ENCODE measurements at regions not wholly inside any gene's neighbourhood (a gene's known extent, or its start where the extent isn't known, plus 50 kb on each side); places are given as distances from the start of the nearest gene placed in this dataset.
A peak's percentile ranks its signal among the peaks of the same experiment; 100 is the strongest.

GRCh38 chr18:71873695-71874094 is 670.4 kb downstream of the CBLN2 start:
- H3K4me3 ChIP-seq (ENCODE audit: low read depth, low read length): no peak overlapping the region
- no peak for DNase-seq (ENCODE audit: low read depth)
- TF ChIP-seq, protein P1, sequence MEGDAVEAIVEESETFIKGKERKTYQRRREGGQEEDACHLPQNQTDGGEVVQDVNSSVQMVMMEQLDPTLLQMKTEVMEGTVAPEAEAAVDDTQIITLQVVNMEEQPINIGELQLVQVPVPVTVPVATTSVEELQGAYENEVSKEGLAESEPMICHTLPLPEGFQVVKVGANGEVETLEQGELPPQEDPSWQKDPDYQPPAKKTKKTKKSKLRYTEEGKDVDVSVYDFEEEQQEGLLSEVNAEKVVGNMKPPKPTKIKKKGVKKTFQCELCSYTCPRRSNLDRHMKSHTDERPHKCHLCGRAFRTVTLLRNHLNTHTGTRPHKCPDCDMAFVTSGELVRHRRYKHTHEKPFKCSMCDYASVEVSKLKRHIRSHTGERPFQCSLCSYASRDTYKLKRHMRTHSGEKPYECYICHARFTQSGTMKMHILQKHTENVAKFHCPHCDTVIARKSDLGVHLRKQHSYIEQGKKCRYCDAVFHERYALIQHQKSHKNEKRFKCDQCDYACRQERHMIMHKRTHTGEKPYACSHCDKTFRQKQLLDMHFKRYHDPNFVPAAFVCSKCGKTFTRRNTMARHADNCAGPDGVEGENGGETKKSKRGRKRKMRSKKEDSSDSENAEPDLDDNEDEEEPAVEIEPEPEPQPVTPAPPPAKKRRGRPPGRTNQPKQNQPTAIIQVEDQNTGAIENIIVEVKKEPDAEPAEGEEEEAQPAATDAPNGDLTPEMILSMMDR (IDR thresholded peaks at IDR 0.05; ENCODE audit: low read depth, low read length, missing control alignments): no peak

GRCh38 chr18:71865888-71866287 is 678.3 kb downstream of the CBLN2 start:
- TF ChIP-seq, protein P1 (IDR thresholded peaks at IDR 0.05; ENCODE audit: low read depth, low read length, missing control alignments): no peak
- no peak for DNase-seq (ENCODE audit: low read depth)
- no peak overlapping the region for H3K4me3 ChIP-seq (ENCODE audit: low read depth, low read length)

GRCh38 chr18:71850602-71851001 is 693.5 kb downstream of the CBLN2 start:
- TF ChIP-seq, protein P1 (IDR thresholded peaks at IDR 0.05; ENCODE audit: low read depth, low read length, missing control alignments): no peak
- no peak overlapping the region for H3K4me3 ChIP-seq (ENCODE audit: low read depth, low read length)
- DNase-seq (ENCODE audit: low read depth): no peak

GRCh38 chr18:71849407-71849806 is 694.7 kb downstream of the CBLN2 start:
- TF ChIP-seq, protein P1 (IDR thresholded peaks at IDR 0.05; ENCODE audit: low read depth, low read length, missing control alignments): peak; percentile 18
- no peak overlapping the region for H3K4me3 ChIP-seq (ENCODE audit: low read depth, low read length)
- DNase-seq (ENCODE audit: low read depth): no peak

DNA sequence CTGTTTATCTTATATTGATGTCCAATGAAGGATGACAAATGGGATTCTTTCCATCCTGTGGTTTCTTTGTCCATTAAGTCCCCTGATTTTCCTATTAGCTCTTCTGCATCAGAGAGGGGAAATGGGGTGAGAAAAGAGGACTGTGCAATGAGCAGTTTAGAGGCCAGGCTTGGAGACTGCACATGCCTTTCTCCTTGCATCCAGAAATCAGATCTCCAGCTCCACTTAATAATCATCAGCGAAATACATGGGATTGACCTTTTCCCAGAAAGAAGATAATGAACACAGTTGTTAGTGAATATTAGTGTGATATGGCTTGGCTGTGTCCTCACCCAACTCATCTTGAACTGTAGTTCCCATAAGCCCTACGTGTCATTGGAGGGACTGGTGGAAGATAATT is 697.4 kb downstream of the CBLN2 start:
- DNase-seq (ENCODE audit: low read depth): no peak
- TF ChIP-seq, protein P1 (IDR thresholded peaks at IDR 0.05; ENCODE audit: low read depth, low read length, missing control alignments): no peak
- no peak overlapping the region for H3K4me3 ChIP-seq (ENCODE audit: low read depth, low read length)

DNA sequence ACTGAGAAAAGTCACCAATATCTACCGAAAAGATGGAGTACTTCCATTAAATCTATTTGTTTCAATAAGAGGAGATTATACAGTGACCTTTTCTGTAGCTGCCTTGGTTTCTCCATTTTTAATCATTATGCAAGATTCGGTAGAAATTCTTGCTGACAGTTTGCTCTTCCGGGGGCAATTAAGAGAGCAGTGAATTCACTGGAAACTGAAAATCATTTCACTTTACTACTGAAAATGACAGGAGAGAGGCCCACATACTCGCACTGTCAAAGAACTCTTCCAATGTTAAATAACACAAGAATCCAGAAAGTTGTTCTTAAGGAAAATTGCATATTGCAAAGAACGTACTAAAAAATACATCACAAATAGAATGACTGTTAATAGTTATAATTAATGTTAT is 699.3 kb downstream of the CBLN2 start:
- H3K4me3 ChIP-seq (ENCODE audit: low read depth, low read length): no peak overlapping the region
- DNase-seq (ENCODE audit: low read depth): no peak
- TF ChIP-seq, protein P1 (IDR thresholded peaks at IDR 0.05; ENCODE audit: low read depth, low read length, missing control alignments): no peak

GRCh38 chr18:71842666-71843065 is 701.5 kb downstream of the CBLN2 start:
- TF ChIP-seq, protein P1 (IDR thresholded peaks at IDR 0.05; ENCODE audit: low read depth, low read length, missing control alignments): no peak
- no peak for DNase-seq (ENCODE audit: low read depth)
- no peak overlapping the region for H3K4me3 ChIP-seq (ENCODE audit: low read depth, low read length)
